ENCODE measurements at regions not wholly inside any gene's neighbourhood (a gene's known extent, or its start where the extent isn't known, plus 50 kb on each side); places are given as distances from the start of the nearest gene placed in this dataset.
"Not testable (repeated sequence)": the region's sequence is repeated elsewhere in the genome, so short reads cannot be mapped to it uniquely, and the experiment has no call there.

DNA sequence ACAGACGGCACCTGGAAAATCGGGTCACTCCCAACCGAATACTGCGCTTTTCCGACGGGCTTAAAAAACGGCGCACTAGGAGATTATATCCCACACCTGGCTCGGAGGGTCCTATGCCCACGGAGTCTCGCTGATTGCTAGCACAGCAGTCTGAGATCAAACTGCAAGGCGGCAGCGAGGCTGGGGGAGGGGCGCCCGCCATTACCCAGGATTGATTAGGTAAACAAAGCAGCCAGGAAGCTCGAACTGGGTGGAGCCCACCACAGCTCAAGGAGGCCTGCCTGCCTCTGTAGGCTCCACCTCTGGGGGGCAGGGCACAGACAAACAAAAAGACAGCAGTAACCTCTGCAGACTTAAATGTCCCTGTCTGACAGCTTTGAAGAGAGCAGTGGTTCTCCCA is 64.5 kb downstream of the SLC30A10 start:
- DNase-seq (ENCODE audit: low read depth): not testable (repeated sequence)

DNA sequence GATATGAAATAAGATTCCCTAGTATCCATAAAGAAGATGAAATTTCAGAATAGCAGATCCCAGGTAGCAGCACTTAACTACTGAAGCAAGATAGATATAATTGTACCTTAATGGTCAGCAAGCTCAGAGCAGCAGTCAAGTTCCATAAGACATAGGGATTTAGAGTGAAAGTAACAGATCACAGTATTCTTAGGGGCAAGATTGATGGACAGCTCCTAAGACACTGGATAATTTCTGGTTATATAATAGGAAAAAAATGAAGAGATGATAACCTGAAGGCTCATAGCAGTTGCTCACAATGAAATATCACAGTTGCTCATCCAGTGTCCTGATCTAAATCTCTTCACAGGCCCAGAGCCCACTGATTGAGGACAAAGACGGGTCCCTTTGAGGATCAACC is 66.0 kb downstream of the SLC30A10 start:
- DNase-seq (ENCODE audit: low read depth): no peak

DNA sequence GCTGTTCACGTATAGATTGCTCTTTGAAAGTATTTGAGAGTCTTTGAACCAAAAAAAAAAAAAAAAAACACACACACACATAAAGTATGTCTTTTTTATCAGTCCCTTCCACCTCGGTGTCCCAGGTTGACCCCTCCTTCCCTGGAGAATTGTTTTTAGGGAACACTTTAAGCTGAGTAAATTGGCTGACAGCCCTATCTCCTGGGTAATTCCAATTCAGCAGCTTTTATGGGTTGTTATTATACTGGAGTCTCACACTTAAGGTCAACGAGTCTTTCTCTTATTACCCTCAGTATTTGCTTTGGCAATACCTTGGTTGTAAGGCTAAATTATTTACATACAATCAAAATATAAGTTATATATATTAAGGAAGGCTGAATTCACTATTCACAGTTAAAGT is 69.4 kb downstream of the SLC30A10 start:
- DNase-seq (ENCODE audit: low read depth): no peak

DNA sequence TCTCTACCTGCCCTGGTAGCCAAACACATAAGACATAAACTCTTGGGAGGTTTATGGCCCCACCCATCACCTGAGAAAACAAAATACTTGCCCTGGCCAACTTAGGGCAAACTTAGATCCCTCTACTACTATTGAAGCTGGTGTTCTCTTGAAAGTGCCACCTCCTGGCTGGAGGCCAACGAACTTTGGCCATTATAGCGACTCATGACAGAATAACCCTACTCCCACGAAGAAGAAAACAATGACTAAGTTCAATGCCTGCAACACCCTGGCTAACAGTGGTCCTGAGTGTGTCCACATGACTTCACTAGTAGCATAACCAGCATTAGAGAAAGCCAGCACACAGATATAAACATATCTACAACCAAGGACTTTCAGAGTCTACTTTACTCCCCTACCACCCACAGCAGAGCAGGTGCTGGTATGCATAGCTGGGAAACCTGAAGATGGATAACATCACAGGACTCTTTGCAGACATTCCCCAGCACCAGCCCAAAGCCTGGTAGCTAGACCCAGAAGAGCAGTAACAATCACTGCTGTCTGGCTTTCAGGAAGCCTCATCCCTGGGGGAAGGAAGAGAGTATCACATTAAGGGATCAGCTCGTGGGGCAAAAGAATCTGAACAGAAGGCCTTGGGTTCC is 81.0 kb downstream of the SLC30A10 start:
- no peak for DNase-seq (ENCODE audit: low read depth)

DNA sequence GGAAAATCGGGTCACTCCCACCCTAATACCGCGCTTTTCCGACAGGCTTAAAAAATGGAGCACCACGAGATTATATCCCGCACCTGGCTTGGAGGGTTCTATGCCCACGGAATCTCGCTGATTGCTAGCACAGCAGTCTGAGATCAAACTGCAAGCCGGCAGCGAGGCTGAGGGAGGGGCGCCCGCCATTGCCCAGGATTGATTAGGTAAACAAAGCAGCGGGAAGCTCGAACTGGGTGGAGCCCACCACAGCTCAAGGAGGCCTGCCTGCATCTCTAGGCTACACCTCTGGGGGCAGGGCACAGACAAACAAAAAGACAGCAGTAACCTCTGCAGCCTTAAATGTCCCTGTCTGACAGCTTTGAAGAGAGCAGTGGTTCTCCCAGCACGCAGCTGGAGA is 88.8 kb downstream of the SLC30A10 start:
- not testable (repeated sequence) for DNase-seq (ENCODE audit: low read depth)

DNA sequence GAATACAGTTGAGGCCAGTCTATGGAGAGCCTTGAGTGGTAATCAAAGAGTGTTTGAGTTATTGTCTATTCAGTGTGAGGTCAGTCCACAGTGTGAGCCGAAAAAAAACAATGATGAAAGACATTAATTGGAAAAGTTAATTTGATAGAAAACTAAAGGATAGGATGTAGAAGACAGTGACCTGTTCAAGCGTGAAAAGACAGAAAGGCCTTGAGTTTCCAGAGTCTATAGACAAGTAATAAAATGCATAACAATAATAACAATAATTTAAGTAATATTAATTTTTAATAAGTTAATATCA is 90.4 kb downstream of the SLC30A10 start:
- DNase-seq (ENCODE audit: low read depth): no peak

DNA sequence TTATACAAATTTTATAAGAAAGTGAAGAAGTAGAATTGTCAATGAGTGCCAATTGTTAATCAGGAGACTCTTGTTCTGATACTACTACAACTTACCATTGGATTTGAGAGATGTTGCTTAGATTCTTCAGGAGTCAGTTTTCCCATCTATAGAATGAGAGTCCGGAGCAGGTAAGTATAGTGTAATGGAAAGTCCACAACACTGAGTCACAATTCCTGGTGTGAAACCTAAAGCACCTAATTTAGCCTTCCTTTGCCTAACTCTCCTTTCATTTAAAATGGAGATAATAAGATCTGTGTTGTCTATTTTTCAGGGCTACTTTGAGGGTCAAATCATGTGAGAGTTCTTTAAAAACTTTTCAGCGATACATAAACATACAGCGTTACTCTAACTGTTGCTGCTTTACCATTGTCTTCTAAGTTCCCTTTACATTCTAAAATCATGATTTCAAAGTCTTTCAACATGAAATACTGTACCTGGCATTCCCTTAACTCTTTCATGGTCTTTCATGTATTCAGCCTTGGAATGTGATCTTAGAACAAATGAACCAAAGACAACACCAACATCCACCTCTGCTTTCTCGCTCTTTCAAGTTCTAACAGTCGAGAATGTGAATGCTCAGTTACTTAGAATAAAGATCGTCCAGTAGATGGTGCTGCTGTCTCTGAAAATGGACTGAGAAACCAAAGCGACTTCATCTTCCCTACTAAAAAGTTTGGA is 90.9 kb downstream of the SLC30A10 start:
- DNase-seq (ENCODE audit: low read depth): peak; percentile 48

DNA sequence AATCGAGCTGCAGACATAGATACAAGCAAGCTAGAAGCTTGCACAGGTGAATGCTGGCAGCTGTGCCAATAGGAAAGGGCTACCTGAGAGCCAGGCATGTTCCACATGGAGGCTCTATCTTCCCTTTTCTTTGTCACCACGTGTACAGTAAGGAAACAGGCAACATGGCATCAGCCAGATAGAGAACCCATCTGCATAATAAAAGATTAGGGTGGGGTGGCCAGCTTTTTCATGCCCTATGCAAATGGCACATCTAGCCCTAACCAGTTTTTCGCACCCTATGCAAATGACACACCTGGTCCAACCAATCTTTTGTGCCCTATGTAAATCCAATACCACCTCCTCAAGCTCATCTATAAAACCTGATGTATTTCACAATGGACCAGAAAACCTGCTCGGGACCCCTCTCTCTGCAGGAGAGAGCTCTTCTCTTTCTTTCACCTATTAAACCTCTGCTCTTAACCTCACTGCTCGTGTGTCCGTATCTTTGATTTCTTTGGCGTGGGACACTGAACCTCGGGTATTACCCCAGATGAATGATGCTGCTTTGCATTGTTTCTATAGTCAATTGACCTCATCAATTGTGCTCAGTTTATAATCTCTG is 93.9 kb downstream of the SLC30A10 start:
- DNase-seq (ENCODE audit: low read depth): no peak

DNA sequence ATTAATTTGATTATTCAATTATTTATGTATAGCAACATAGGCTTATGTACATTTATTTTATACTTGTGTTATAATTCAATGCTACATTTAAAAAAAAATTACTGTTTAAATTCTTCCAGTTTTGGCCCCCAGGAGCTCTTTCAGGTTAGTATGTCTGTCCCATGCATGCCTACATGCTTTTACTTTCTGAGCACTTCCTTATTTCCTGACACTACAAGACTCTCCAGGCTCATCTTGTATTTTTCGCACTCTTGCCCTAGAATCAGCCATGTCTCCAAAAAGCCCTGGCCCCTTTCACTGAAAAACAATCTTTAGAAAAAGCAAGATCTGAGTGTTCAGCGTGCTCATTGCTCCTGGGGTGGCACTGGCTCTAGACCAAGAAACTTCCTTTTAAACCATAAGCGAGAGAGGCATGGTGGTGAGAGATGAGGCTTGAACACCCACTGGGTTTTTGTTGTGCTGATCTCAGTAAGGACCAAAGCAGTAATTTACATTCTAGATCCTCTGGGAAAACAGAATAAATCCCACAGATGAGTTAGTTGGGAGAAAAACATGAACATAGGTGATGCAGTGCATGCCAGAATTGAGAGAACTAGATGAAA is 95.0 kb downstream of the SLC30A10 start:
- DNase-seq (ENCODE audit: low read depth): no peak

DNA sequence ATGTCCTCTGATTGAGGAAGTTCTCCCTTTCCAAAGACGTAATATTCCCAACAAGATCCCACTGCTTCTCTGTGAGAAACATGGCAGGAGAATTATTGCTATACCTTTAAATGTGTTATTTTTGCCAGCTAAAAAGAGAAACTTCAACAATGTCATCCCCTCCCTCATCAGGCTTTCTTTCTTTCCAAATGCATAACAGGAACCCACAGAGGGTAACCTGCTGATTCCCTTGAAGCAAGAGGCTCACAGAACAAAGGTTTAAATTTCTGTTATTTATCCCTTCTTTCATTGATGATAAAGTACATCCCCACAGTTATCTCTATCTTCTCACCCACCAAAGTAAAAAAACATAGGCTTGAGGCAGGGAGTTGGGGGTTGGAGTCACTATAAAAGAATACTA is 102.1 kb downstream of the SLC30A10 start:
- DNase-seq (ENCODE audit: low read depth): no peak

DNA sequence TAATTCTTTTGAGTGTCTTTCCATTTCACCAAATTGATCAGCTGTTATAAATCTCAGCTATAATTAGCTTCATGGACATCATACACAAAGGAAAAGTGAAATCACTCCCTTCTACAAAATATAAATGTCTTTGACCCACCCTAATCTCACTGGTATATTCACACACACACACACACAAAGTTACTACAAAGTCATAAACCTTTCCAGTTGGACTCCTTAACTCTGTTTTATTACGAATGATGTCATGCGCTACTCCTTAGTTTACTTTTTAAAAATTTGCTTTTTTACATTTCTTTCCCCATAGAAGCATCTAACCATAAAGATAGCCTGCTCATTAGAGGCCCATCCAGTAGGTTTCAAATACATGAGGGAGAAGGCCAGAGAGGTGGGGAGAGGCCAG is 103.0 kb downstream of the SLC30A10 start:
- DNase-seq (ENCODE audit: low read depth): no peak

DNA sequence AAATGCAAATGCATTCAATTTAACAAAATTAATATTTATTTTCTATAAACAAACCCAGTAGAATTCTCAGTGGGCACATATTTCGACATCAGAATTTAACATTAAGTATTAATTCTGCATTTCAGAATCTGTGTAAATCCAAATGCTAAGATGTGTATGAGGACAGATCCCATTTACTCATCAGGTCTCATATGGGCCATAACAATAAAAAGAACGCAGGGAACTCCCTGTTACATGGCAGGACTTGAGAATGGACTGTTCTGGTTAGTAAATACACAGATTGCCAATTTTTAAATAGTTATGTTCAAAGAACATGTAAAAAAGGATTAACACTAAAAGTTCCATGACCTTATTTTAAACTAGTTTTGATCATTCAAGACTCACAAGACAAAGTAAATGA is 104.0 kb downstream of the SLC30A10 start:
- DNase-seq (ENCODE audit: low read depth): no peak

DNA sequence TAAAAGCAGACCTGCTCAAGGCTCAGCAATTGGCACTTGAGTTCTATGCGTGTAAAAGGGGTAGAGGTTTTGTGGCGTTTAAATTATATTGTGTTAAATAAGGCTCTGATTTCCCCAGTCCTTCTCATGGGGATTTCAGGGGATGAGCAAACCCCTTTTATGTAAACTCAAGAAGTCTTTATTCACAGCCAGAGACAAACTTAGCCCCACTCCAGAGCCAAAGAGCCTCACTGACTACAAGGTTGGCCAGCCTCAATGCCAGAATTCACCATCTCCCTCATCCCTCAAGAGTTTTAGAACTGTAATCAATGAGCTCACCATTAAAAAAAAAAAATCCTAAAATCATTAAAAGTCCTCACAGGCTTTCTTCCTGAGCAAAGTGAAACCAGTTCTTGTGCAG is 107.8 kb downstream of the SLC30A10 start:
- DNase-seq (ENCODE audit: low read depth): no peak

DNA sequence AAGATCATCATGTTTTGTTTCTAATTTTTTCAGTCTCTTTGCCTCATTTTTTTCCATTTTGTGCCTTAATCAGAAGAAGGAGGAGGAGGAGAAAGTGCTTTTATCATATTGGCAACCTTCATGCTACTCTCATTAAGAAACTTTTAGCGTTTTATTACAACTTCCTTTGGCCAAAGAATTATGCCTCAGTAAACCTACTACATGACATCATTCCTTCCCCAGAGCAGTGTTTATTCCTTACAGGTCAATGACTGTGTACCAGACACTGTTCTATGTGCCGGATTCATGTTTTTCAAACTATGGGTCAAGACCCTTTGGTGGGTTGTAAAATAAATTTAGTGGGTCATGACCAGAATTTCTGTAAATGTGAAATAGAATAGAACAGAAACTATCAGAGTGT is 110.4 kb downstream of the SLC30A10 start:
- DNase-seq (ENCODE audit: low read depth): no peak

DNA sequence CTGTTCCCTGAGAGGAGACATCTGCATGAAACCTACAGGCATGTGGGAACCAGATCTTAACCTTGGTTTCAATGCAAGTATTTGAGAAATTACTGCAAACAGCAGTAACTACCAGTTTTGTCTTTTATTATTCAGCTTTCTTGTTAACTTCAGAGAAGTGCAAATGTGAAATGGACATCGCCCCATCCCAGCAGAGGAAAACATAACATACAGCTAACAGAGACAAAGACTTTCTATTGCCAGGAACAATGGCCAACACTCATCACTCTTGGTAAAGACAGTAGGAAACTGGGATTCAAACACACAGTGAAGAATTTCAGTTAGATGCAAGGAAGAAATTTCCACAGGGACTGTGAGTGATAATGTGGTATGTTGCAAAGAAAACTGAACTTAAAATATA is 115.1 kb downstream of the SLC30A10 start:
- no peak for DNase-seq (ENCODE audit: low read depth)

DNA sequence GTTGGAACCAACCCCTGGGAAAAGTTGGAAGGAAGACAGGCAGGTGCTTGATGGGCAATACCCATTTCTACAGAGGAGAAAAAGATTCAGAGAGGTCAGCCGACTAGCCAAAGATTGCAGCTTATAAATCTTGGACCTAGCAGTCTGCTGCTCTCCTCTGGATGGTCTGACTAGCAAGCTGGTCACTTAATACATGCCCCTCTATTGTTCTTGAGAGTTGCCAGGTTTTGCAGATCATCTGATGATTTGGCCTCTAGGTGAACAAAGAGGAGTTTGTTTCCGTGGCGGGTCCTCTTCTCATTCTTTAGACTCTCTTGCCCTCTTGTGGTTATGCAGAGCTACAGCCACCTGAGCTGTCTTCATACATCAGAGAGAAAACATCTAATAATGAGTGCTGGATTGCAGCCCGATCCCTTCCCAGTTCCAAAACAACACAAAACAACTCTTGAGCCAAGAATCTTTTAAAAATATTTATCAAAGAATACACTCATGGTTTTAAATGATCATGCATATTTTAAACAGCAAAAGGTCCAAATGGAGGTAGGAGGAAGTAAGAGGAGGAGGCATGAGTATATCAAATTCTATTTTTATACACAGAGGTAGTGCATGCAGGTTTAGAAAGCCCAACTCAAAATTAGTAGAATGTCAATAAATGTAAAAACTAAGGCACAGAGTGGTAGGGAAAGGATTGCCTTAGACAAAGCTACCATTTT is 115.7 kb downstream of the SLC30A10 start:
- DNase-seq (ENCODE audit: low read depth): peak; percentile 63

DNA sequence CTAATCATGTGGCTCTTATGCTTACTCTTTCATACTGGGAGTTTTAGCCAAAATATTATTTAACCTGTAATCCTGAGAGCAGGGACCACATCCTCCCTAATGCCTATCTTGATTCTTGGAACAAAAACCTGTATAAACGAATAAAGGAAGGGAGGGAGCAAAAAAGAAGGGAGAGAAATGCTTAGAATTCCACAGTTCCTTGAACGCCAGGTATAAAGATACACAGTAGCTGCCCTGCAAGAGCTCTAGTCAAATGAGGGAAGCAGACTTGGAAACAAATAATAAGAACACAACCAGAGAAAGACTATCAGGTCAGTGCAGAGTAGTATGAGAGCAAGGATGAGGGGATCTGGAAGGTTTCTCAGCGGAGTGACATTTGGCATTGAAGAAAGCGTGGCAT is 116.3 kb downstream of the SLC30A10 start:
- DNase-seq (ENCODE audit: low read depth): no peak

DNA sequence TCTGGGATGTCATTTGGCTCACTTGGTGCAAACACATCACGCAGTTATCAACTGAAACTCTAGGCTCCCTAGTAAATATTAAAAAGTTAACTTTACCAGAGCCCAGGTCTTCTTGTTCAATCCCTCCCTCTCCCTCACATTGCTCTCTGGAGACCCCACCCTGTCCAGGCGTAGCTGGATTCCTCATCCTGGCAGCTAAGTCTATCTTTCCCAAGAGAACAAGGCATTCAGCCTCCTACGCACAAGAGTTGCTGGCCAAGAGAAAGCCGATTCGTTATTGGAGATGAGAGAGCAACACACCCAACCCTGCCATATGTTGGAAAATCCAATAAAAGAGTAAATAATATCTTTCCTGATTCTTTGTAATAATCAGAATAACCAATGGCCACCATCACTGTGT is 117.9 kb downstream of the SLC30A10 start:
- DNase-seq (ENCODE audit: low read depth): no peak

DNA sequence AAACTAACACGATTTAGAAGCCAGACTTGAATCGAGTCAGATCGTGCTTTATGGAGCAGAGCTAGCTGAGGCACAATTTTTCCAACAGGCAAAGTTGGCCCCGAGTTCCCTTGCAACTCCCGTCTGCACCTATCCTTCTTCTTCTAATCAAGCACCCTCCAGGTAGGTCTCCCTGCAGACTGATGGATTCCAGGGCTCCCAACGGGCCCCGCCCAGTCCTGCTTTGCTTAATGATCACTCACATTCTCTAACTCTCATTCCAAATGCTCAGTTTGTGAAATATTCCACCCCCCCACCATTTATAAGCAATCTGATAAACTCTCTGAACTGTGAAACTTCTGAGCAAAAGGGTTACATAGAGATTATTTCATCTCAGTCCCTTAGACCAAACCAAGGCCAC is 119.6 kb downstream of the SLC30A10 start:
- no peak for DNase-seq (ENCODE audit: low read depth)

DNA sequence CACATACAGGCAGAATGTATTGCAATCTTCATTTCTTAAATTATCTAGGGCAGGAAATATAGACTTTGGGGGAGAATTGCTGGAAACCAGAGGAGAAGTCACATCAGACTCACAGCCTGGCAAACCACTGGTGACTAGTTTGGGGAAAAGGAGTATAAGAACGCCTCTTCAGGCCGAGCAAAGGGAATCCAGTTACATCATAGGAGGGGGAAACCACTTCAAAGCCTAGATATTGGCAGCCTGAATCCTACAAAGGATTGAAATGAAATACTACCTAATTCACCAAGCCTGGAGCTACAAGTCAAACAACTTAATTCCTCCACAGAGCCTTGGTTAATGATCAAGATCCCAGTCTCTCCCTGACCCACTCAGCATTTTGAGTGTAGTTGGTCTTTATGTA is 121.7 kb downstream of the SLC30A10 start:
- DNase-seq (ENCODE audit: low read depth): no peak

DNA sequence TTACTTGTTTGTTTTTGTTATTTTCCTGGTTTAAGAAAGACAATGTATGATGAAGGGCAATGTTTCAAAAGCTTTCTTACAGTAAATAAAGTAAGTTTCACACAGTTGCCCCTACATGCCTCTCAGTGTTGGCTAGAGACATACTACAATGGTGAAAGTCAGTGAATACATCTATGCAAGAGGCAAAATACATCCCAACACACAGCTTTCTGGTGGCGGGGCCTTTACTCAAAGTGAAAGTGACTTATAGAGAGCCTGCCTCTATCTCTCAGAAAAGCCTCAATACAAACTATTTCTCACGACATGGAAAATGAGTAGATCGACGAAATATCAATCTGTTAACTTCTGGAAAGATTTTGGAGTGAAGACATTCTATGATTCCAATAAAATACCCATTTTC is 122.3 kb downstream of the SLC30A10 start:
- no peak for DNase-seq (ENCODE audit: low read depth)

DNA sequence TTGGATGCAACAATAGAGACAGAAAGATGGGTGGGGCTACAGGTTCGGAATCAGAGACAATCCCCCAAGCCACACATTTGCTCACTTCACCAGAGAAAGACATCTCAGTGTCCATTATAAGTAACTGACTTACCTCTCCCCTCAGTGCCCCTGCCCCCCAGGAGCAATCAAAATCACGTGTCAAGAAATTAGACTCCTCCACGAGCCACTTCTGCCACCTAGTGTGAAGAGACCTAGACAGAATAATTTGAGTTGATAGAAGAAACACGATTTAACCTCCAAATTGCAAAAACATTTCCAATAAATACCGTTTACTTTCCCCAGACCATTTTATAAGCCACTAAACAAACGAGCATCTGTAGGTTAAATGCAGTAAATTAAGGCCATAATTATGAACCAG is 123.2 kb downstream of the SLC30A10 start:
- no peak for DNase-seq (ENCODE audit: low read depth)

Data from fibroblast of gingiva (primary cell).